ENCODE measurements at regions not wholly inside any gene's neighbourhood (a gene's known extent, or its start where the extent isn't known, plus 50 kb on each side); places are given as distances from the start of the nearest gene placed in this dataset.

- ChIA-PET CTCF (no interaction called here), SMC1A (ENCODE audit: uncharacterized antibody, unreplicated experiment) (interaction anchor here (0.7 kb wide), 1 partner anchor 57 kb away, joined by 4 read pairs; no protein-coding TSS in a partner anchor), POLR2A (no interaction called here), RAD21 (ENCODE audit: unreplicated experiment) (no interaction called here)
- WGBS (ENCODE audit: insufficient coverage, insufficient replicate concordance, low lambda C conversion rate, missing lambda C conversion rate), result 0% methylated on average over 2 of the region's 2 CpGs
- no peaks in the 10 kb centered on the region for H4K20me1 ChIP-seq (ENCODE audit: control insufficient read depth, insufficient read depth)
- TF ChIP-seq ZZZ3 (IDR thresholded peaks at IDR 0.05; ENCODE audit: control insufficient read depth, insufficient read length, low read depth) (no peak), SPI1 (IDR thresholded peaks at IDR 0.05; ENCODE audit: borderline replicate concordance, insufficient read depth, low read depth, low read length) (no peak), E2F4 (IDR thresholded peaks at IDR 0.05; ENCODE audit: low read depth, low read length) (no peak), SREBF1 (IDR thresholded peaks at IDR 0.05; ENCODE audit: low read length) (no peak), ZNF687 (IDR thresholded peaks at IDR 0.05) (no peak)
- H3K9me3 ChIP-seq (replicated peaks; ENCODE audit: control insufficient read depth, insufficient read depth, low read length), result no peaks in the 10 kb centered on the region
- H3K9ac ChIP-seq (ENCODE audit: control insufficient read depth, insufficient read depth, low read length), result no peak overlapping the region
- H3K27me3 ChIP-seq (replicated peaks in 1 of 2; ENCODE audit: control insufficient read depth in 2 of 2, insufficient read depth in 2 of 2, low read length in 1 of 2), result no peaks in the 10 kb centered on the region
- no peak for DNase-seq (ENCODE audit: low read depth, low spot score)
- no peak overlapping the region for H3K27ac ChIP-seq (ENCODE audit: control insufficient read depth, insufficient read depth)
- no peaks in the 10 kb centered on the region for H3K4me1 ChIP-seq (ENCODE audit: control insufficient read depth, insufficient read depth, low read length)
- BruUV-seq (replicated peaks), result no TSS peak
- no peak overlapping the region for H2AFZ ChIP-seq (ENCODE audit: control insufficient read depth, low read depth, low read length)
- no peak overlapping the region for H3K4me2 ChIP-seq (ENCODE audit: control insufficient read depth, insufficient read depth)
- H3K4me3 ChIP-seq, result no peak overlapping the region
- H3K36me3 ChIP-seq (ENCODE audit: control insufficient read depth in 2 of 2, insufficient read depth in 2 of 2, low read length in 1 of 2), result no peaks in the 10 kb centered on the region
- in situ Hi-C loops (cut with MboI) (no loop called here), intact Hi-C loops (cut with micrococcal nuclease; ENCODE audit: unreplicated experiment) (no loop called here)
- no peak for ATAC-seq
- no peaks in the 10 kb centered on the region for H3K79me2 ChIP-seq (ENCODE audit: control insufficient read depth, insufficient read depth, low read length)
- no peak for FAIRE-seq
Observed at GRCh38 chr14:101616202-101616601, 54.9 kb downstream of the DIO3 start.

Data from GM12878 (cell line).